Neural progenitor cell (in vitro differentiated cells): ENCODE measurements at regions not wholly inside any gene's neighbourhood (a gene's known extent, or its start where the extent isn't known, plus 50 kb on each side); places are given as distances from the start of the nearest gene placed in this dataset.

Source experiments
- DNase-seq: peaks from one replicate; pipeline ENCODE4 v3.0.0-alpha.2; 2016; ENCODE audit warnings: low spot score
- H2AFZ ChIP-seq: fragments of 200-600 bp; sonication (generic); replicated peaks from 2 replicates; pipeline ENCODE4 v1.6.1; 2016; ENCODE audit warnings: antibody characterized with exemption
- H3F3A ChIP-seq: fragments of 200-600 bp; sonication (generic); 2 replicates; pipeline ENCODE4 v1.6.1; 2016; ENCODE audit warnings: antibody characterized with exemption, low read depth
- H3K27ac ChIP-seq: fragments of 200-600 bp; sonication (generic); 2 replicates; pipeline ENCODE4 v1.5.1; 2016; ENCODE audit warnings: mild to moderate bottlenecking
- H3K27me3 ChIP-seq: fragments of 200-600 bp; sonication (generic); 2 replicates; pipeline ENCODE4 v1.6.1; 2016; ENCODE audit warnings: mild to moderate bottlenecking, moderate library complexity
- H3K36me3 ChIP-seq: fragments of 200-600 bp; sonication (generic); 2 replicates; pipeline ENCODE4 v1.5.1; 2016
- H3K4me1 ChIP-seq: fragments of 200-600 bp; sonication (generic); 2 replicates; pipeline ENCODE4 v1.6.1; 2016; ENCODE audit warnings: mixed run types
- H3K4me2 ChIP-seq: fragments of 200-600 bp; sonication (generic); 2 replicates; pipeline ENCODE4 v1.6.1; 2016
- H3K4me3 ChIP-seq: fragments of 200-600 bp; sonication (generic); 2 replicates; pipeline ENCODE4 v1.5.1; 2016
- H3K79me2 ChIP-seq: fragments of 200-600 bp; sonication (generic); 2 replicates; pipeline ENCODE4 v1.6.1; 2016; ENCODE audit warnings: low read depth
- H3K9ac ChIP-seq: fragments of 200-600 bp; sonication (generic); 2 replicates; pipeline ENCODE4 v1.6.1; 2016
- H3K9me3 ChIP-seq: fragments of 200-600 bp; sonication (generic); 2 replicates; pipeline ENCODE4 v1.5.1; 2016; ENCODE audit warnings: low read depth
- H4K20me1 ChIP-seq: fragments of 200-600 bp; sonication (generic); 2 replicates; pipeline ENCODE4 v1.6.1; 2016; ENCODE audit warnings: low read depth
- H3K27ac Mint-ChIP-seq: 3 replicates; pipeline ENCODE4 v1.8.0; 2021; ENCODE audit warnings: mixed read lengths
- H3K27me3 Mint-ChIP-seq: 2 replicates; pipeline ENCODE4 v1.8.0; 2022; ENCODE audit warnings: low read depth, mild to moderate bottlenecking, inconsistent platforms, moderate library complexity, mixed read lengths; ENCODE audit not compliant: insufficient read depth
- H3K36me3 Mint-ChIP-seq: 3 replicates; pipeline ENCODE4 v1.8.0; 2021; ENCODE audit warnings: mixed read lengths
- H3K4me1 Mint-ChIP-seq: 3 replicates; pipeline ENCODE4 v1.8.0; 2021; ENCODE audit warnings: mixed read lengths
- H3K4me3 Mint-ChIP-seq: 3 replicates; pipeline ENCODE4 v1.8.0; 2021; ENCODE audit warnings: mild to moderate bottlenecking, moderate library complexity, mixed read lengths
- H3K9me3 Mint-ChIP-seq: 3 replicates; pipeline ENCODE4 v1.8.0; 2020; ENCODE audit warnings: mixed read lengths
- EZH2 ChIP-seq: fragments of 200-600 bp; sonication (generic); IDR thresholded peaks from 2 replicates; pipeline ENCODE4 v1.6.1; 2017; ENCODE audit warnings: antibody characterized with exemption, mild to moderate bottlenecking, moderate library complexity
- EZH2phosphoT487 ChIP-seq: fragments of 200-600 bp; sonication (generic); IDR thresholded peaks from 2 replicates; pipeline ENCODE4 v1.6.1; 2017; ENCODE audit warnings: antibody characterized with exemption
- TF ChIP-seq, protein P1 (sequence below): fragments of 200-600 bp; sonication (generic); IDR thresholded peaks from 2 replicates; pipeline ENCODE4 v1.5.1; 2017; ENCODE audit warnings: antibody characterized with exemption, mild to moderate bottlenecking

DNA sequence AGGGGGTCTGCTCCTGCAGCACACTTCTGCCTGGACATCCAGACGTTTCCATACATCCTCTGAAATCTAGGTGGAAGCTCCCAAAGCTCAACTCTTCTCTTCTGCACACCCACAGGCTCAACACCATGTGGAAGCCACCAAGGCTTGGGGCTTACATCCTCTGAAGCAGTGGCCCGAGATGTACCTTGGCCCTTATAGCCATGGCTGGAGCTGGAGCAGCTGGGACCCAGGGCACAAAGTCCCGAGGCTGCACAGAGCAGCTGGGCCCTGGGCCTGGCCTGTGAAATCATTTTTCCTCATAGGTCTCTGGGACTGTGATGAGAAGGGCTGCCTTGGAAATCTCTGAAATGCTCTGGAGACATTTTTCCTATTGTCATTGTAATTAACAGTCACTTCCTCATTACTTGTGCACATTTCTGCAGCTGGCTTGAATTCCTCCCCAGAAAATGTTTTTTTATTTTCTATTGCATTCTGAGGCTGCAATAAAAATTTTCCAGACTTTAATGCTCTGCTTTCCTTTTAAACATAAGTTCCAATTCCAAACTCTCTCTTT is 645.6 kb downstream of the RWDD3 start:
- no peaks in the 10 kb centered on the region for H3K4me1 ChIP-seq
- H3F3A ChIP-seq, result no peaks in the 10 kb centered on the region
- no peaks in the 10 kb centered on the region for H3K79me2 ChIP-seq
- DNase-seq, result no peak
- no peaks in the 10 kb centered on the region for H3K36me3 ChIP-seq
- H3K4me3 ChIP-seq, result no peak overlapping the region
- H3K9me3 ChIP-seq, result no peaks in the 10 kb centered on the region
- H3K4me2 ChIP-seq, result no peak overlapping the region
- no peak overlapping the region for H2AFZ ChIP-seq
- Mint-ChIP-seq H3K9me3 (no peaks in the 10 kb centered on the region), H3K4me3 (no peak overlapping the region), H3K36me3 (no peaks in the 10 kb centered on the region), H3K27ac (no peak overlapping the region), H3K27me3 (no peaks in the 10 kb centered on the region), H3K4me1 (no peaks in the 10 kb centered on the region)
- TF ChIP-seq, protein P1, sequence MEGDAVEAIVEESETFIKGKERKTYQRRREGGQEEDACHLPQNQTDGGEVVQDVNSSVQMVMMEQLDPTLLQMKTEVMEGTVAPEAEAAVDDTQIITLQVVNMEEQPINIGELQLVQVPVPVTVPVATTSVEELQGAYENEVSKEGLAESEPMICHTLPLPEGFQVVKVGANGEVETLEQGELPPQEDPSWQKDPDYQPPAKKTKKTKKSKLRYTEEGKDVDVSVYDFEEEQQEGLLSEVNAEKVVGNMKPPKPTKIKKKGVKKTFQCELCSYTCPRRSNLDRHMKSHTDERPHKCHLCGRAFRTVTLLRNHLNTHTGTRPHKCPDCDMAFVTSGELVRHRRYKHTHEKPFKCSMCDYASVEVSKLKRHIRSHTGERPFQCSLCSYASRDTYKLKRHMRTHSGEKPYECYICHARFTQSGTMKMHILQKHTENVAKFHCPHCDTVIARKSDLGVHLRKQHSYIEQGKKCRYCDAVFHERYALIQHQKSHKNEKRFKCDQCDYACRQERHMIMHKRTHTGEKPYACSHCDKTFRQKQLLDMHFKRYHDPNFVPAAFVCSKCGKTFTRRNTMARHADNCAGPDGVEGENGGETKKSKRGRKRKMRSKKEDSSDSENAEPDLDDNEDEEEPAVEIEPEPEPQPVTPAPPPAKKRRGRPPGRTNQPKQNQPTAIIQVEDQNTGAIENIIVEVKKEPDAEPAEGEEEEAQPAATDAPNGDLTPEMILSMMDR, result no peak
- TF ChIP-seq EZH2 (no peak), EZH2phosphoT487 (no peak)
- H3K27ac ChIP-seq, result no peak overlapping the region
- no peaks in the 10 kb centered on the region for H3K27me3 ChIP-seq
- no peak overlapping the region for H3K9ac ChIP-seq
- H4K20me1 ChIP-seq, result no peaks in the 10 kb centered on the region

DNA sequence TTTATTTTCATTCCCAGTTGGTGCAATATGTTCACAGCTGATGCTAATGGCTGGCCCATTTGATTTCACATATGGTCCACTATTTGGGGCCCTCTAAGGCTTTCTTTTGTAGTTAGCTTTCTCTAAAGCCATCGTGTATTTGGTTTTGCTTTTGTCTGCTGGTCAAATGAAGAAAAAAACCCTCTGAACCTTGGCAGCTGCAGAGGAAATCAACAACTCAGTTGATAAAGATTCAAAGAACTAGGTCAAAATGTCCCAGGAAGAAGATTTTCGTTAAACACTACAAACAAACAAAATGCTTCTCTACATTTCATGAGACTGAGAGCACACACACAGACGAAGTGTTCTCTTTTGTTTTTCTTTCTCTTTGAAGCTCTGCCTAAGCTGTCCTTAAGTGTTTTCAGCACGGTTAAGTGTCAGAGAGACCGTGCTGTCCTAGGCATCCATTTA is 655.0 kb downstream of the RWDD3 start:
- Mint-ChIP-seq H3K27ac (no peak overlapping the region), H3K4me3 (no peak overlapping the region), H3K36me3 (no peaks in the 10 kb centered on the region), H3K4me1 (peaks cover 6% of the 10 kb centered on the region), H3K9me3 (no peaks in the 10 kb centered on the region), H3K27me3 (no peaks in the 10 kb centered on the region)
- TF ChIP-seq, protein P1, result no peak
- no peaks in the 10 kb centered on the region for H3K27me3 ChIP-seq
- H3K9me3 ChIP-seq, result no peaks in the 10 kb centered on the region
- no peak overlapping the region for H3K9ac ChIP-seq
- H3F3A ChIP-seq, result no peaks in the 10 kb centered on the region
- H4K20me1 ChIP-seq, result no peaks in the 10 kb centered on the region
- peak overlapping the region; percentile 36 for H3K27ac ChIP-seq
- H3K4me1 ChIP-seq, result peaks cover 11% of the 10 kb centered on the region
- peak; percentile 43 for DNase-seq
- peak overlapping the region; percentile 20 for H3K4me2 ChIP-seq
- H3K79me2 ChIP-seq, result no peaks in the 10 kb centered on the region
- no peak overlapping the region for H2AFZ ChIP-seq
- H3K4me3 ChIP-seq, result no peak overlapping the region
- H3K36me3 ChIP-seq, result no peaks in the 10 kb centered on the region

DNA sequence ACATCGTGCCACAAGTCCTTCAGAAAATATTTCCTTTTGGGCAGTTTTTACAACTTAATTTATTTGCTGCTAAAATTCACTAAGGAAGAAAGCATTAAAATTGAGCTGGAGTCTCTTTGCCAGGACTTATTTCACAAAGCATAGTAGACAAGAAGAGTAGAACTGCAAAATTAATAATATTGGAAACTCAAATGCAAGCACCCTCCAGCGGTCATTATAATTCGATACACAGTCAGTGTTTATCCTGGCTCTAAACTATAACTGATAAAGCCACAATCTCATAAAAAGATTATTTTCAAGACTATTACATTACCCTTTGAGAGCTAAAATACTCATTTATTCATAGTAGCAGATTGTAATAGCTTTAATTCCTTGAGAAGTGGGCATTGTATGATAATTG is 655.4 kb downstream of the RWDD3 start:
- H4K20me1 ChIP-seq, result no peaks in the 10 kb centered on the region
- no peak for TF ChIP-seq EZH2
- TF ChIP-seq, protein P1, result no peak
- no peak for TF ChIP-seq EZH2phosphoT487
- no peaks in the 10 kb centered on the region for H3K79me2 ChIP-seq
- peaks cover 6% of the 10 kb centered on the region for H3K4me1 Mint-ChIP-seq
- no peaks in the 10 kb centered on the region for H3F3A ChIP-seq
- no peak overlapping the region for H3K9ac ChIP-seq
- H3K9me3 ChIP-seq, result no peaks in the 10 kb centered on the region
- no peak overlapping the region for H3K27ac ChIP-seq
- no peaks in the 10 kb centered on the region for H3K27me3 ChIP-seq
- no peaks in the 10 kb centered on the region for H3K36me3 Mint-ChIP-seq
- H3K9me3 Mint-ChIP-seq, result no peaks in the 10 kb centered on the region
- no peak overlapping the region for H3K27ac Mint-ChIP-seq
- no peak overlapping the region for H2AFZ ChIP-seq
- H3K27me3 Mint-ChIP-seq, result no peaks in the 10 kb centered on the region
- H3K4me2 ChIP-seq, result peak overlapping the region; percentile 20
- no peak for DNase-seq
- no peaks in the 10 kb centered on the region for H3K36me3 ChIP-seq
- H3K4me3 Mint-ChIP-seq, result no peak overlapping the region
- H3K4me3 ChIP-seq, result no peak overlapping the region
- H3K4me1 ChIP-seq, result peaks cover 11% of the 10 kb centered on the region
